ENCODE measurements at regions not wholly inside any gene's neighbourhood (a gene's known extent, or its start where the extent isn't known, plus 50 kb on each side); places are given as distances from the start of the nearest gene placed in this dataset.

DNA sequence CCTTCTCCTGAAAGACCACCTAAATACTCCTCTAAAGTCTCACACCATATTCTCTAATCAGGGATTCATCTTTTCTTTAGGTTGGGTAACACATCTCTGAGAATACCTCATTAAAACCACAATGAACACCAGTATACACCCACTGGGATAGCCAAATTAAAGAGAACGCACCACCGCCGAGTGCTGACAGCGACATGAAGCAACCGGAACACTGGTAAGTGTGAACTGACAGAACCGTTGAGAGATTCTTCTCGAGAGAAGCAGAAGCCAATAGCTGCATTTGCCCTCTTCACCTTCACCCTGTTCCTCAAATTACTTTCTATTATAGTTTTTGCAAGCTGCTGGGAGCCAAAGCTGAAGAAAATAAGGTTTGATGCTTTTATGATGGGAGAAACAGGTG, 318.5 kb downstream of the FBXO15 start:
- H3K27ac Mint-ChIP-seq = no peak overlapping the region
- H3K27me3 Mint-ChIP-seq (ENCODE audit: low read depth in 2 of 2) = no peaks in the 10 kb centered on the region
- no peak overlapping the region for H3K4me3 ChIP-seq (ENCODE audit: low read length)
- no peak for DNase-seq
- no peaks in the 10 kb centered on the region for H3K36me3 Mint-ChIP-seq
- H3K4me1 ChIP-seq (ENCODE audit: control insufficient read depth, insufficient read depth, low read length) = no peaks in the 10 kb centered on the region
- H3K36me3 ChIP-seq (ENCODE audit: control insufficient read depth, insufficient read depth, low read length) = no peaks in the 10 kb centered on the region
- WGBS (ENCODE audit: insufficient coverage) = 89% methylated on average over 7 of the region's 7 CpGs
- H3K4me1 Mint-ChIP-seq = no peaks in the 10 kb centered on the region
- no peaks in the 10 kb centered on the region for H3K27me3 ChIP-seq (ENCODE audit: control insufficient read depth, insufficient read depth, low read length)
- no peak overlapping the region for H3K4me3 Mint-ChIP-seq
- no peaks in the 10 kb centered on the region for H3K9me3 ChIP-seq (ENCODE audit: control insufficient read depth, insufficient read depth, low read length)
- H3K9me3 Mint-ChIP-seq = peaks cover 0 to 2% of the 10 kb centered on the region in 2 donors
- ATAC-seq = no peak
- no peak overlapping the region for H3K27ac ChIP-seq (ENCODE audit: low read length)
- intact Hi-C loops (cut with micrococcal nuclease) = no loop called here
- TF ChIP-seq, protein P1, sequence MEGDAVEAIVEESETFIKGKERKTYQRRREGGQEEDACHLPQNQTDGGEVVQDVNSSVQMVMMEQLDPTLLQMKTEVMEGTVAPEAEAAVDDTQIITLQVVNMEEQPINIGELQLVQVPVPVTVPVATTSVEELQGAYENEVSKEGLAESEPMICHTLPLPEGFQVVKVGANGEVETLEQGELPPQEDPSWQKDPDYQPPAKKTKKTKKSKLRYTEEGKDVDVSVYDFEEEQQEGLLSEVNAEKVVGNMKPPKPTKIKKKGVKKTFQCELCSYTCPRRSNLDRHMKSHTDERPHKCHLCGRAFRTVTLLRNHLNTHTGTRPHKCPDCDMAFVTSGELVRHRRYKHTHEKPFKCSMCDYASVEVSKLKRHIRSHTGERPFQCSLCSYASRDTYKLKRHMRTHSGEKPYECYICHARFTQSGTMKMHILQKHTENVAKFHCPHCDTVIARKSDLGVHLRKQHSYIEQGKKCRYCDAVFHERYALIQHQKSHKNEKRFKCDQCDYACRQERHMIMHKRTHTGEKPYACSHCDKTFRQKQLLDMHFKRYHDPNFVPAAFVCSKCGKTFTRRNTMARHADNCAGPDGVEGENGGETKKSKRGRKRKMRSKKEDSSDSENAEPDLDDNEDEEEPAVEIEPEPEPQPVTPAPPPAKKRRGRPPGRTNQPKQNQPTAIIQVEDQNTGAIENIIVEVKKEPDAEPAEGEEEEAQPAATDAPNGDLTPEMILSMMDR (IDR thresholded peaks at IDR 0.05) = no peak

DNA sequence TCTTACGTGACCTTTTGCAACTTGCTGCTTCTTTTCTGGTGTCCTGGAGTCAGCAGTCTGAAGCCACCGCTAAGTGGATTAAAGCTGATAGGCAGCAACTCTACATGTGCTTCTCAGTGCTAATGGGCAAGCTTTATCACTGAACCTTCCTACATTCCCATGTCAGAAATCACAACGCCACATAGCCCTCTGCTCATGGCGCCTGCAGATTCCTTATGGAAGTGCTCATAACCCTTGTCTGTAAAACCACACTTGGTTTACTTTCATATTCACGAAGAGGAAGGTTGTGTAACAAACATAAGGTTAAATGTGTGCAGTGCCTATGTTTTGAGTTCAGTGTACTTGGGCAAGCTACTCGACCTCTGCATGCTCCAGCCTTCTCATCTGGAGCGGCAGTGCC, 319.8 kb downstream of the FBXO15 start:
- H3K27me3 ChIP-seq (ENCODE audit: control insufficient read depth, insufficient read depth, low read length) = no peaks in the 10 kb centered on the region
- TF ChIP-seq, protein P1 (IDR thresholded peaks at IDR 0.05) = no peak
- intact Hi-C loops (cut with micrococcal nuclease) = no loop called here
- H3K27me3 Mint-ChIP-seq (ENCODE audit: low read depth in 2 of 2) = no peaks in the 10 kb centered on the region
- H3K27ac Mint-ChIP-seq = no peak overlapping the region
- no peaks in the 10 kb centered on the region for H3K36me3 ChIP-seq (ENCODE audit: control insufficient read depth, insufficient read depth, low read length)
- H3K4me3 ChIP-seq (ENCODE audit: low read length) = no peak overlapping the region
- H3K4me3 Mint-ChIP-seq = no peak overlapping the region
- peaks cover 0 to 2% of the 10 kb centered on the region in 2 donors for H3K9me3 Mint-ChIP-seq
- no peaks in the 10 kb centered on the region for H3K36me3 Mint-ChIP-seq
- no peaks in the 10 kb centered on the region for H3K4me1 ChIP-seq (ENCODE audit: control insufficient read depth, insufficient read depth, low read length)
- 84% methylated on average over 7 of the region's 7 CpGs for WGBS (ENCODE audit: insufficient coverage)
- H3K9me3 ChIP-seq (ENCODE audit: control insufficient read depth, insufficient read depth, low read length) = no peaks in the 10 kb centered on the region
- ATAC-seq (no peak), DNase-seq (no peak)
- H3K4me1 Mint-ChIP-seq = no peaks in the 10 kb centered on the region
- H3K27ac ChIP-seq (ENCODE audit: low read length) = no peak overlapping the region

DNA sequence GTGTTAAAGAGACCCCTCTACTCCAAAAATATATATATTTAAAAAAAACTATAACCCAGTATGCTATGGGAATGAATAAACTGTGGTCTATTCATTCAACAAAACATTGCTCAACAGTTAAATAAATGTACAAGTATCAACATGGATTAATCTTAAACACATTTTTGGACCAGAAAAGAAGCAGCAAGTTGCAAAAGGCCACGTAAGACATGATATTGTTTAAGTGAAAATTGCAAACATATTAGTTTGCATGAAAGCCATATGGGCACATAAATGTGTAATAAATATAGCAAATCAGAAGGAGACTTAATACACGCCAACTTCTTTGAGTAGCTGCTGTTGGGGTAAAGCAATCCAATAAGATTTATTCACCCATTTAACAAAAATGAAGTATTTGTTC, 321.5 kb downstream of the FBXO15 start:
- peaks cover 0 to 2% of the 10 kb centered on the region in 2 donors for H3K9me3 Mint-ChIP-seq
- no peaks in the 10 kb centered on the region for H3K36me3 Mint-ChIP-seq

DNA sequence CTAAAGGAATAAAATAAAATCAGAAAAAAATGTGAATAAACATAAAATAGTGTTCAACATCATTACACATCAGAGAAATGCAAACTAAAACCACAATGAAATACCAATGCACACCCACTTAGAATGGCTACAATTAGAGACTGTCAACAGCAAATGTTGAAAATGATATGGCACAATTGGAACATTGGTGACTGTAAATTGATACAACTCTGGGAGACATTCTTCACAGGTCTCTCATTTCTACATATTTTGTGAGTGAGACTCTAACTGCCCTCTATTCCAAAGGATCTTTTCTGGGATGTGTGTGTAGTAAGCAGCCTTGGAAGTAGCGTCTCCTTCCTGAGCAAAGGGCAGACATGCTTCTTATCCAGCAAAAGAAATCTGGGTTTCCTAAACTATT, 323.0 kb downstream of the FBXO15 start:
- no peak for DNase-seq
- ATAC-seq = no peak
- Mint-ChIP-seq H3K36me3 (no peaks in the 10 kb centered on the region), H3K4me3 (no peak overlapping the region), H3K9me3 (peaks cover 0 to 2% of the 10 kb centered on the region in 2 donors), H3K27me3 (ENCODE audit: low read depth in 2 of 2) (no peaks in the 10 kb centered on the region), H3K27ac (no peak overlapping the region), H3K4me1 (no peaks in the 10 kb centered on the region)
- Histone ChIP-seq H3K27ac (ENCODE audit: low read length) (no peak overlapping the region), H3K9me3 (ENCODE audit: control insufficient read depth, insufficient read depth, low read length) (no peaks in the 10 kb centered on the region), H3K4me1 (ENCODE audit: control insufficient read depth, insufficient read depth, low read length) (no peaks in the 10 kb centered on the region), H3K36me3 (ENCODE audit: control insufficient read depth, insufficient read depth, low read length) (no peaks in the 10 kb centered on the region), H3K4me3 (ENCODE audit: low read length) (no peak overlapping the region), H3K27me3 (ENCODE audit: control insufficient read depth, insufficient read depth, low read length) (no peaks in the 10 kb centered on the region)
- WGBS (ENCODE audit: insufficient coverage) = 75% methylated on average over 1 of the region's 1 CpG
- intact Hi-C loops (cut with micrococcal nuclease) = no loop called here
- TF ChIP-seq, protein P1 (IDR thresholded peaks at IDR 0.05) = no peak

More for the DNA sequence above, 321.5 kb downstream of the FBXO15 start:
- no peak overlapping the region for H3K4me3 Mint-ChIP-seq
- no peak overlapping the region for H3K4me3 ChIP-seq (ENCODE audit: low read length)
- H3K27ac ChIP-seq (ENCODE audit: low read length) = no peak overlapping the region
- H3K27ac Mint-ChIP-seq = no peak overlapping the region
- H3K27me3 Mint-ChIP-seq (ENCODE audit: low read depth in 2 of 2) = no peaks in the 10 kb centered on the region
- H3K4me1 ChIP-seq (ENCODE audit: control insufficient read depth, insufficient read depth, low read length) = no peaks in the 10 kb centered on the region
- H3K27me3 ChIP-seq (ENCODE audit: control insufficient read depth, insufficient read depth, low read length) = no peaks in the 10 kb centered on the region
- H3K9me3 ChIP-seq (ENCODE audit: control insufficient read depth, insufficient read depth, low read length) = no peaks in the 10 kb centered on the region
- no peak for ATAC-seq
- WGBS (ENCODE audit: insufficient coverage) = 75% methylated on average over 1 of the region's 2 CpGs
- H3K4me1 Mint-ChIP-seq = no peaks in the 10 kb centered on the region
- H3K36me3 ChIP-seq (ENCODE audit: control insufficient read depth, insufficient read depth, low read length) = no peaks in the 10 kb centered on the region
- TF ChIP-seq, protein P1 (IDR thresholded peaks at IDR 0.05) = no peak
- DNase-seq = no peak
- intact Hi-C loops (cut with micrococcal nuclease) = no loop called here
